SK-N-MC (cell line): ENCODE measurements at regions not wholly inside any gene's neighbourhood (a gene's known extent, or its start where the extent isn't known, plus 50 kb on each side); places are given as distances from the start of the nearest gene placed in this dataset.

Source experiments
- EZH2 ChIP-seq: fragments of 200-600 bp; sonication (generic); IDR thresholded peaks from one replicate; pipeline ENCODE4 v1.6.1; 2017; ENCODE audit warnings: antibody characterized with exemption
- FOXP2 ChIP-seq: optimal IDR thresholded peaks from 2 replicates; pipeline ENCODE3; 2011; ENCODE audit warnings: mild to moderate bottlenecking, moderate library complexity; ENCODE audit not compliant: insufficient read depth; ENCODE audit errors: extremely low read length, control extremely low read depth
- POLR2AphosphoS5 ChIP-seq: IDR thresholded peaks from 2 replicates; pipeline ENCODE4 v1.6.1; 2012; ENCODE audit warnings: mild to moderate bottlenecking, low read depth, low read length, borderline replicate concordance

- TF ChIP-seq POLR2AphosphoS5 (no peak), FOXP2 (no peak), EZH2 (no peak)
These were observed 370.6 kb downstream of the SAMD5 start for GRCh38 chr6:147879031-147879580.
